GM12891 (cell line): ENCODE measurements at regions not wholly inside any gene's neighbourhood (a gene's known extent, or its start where the extent isn't known, plus 50 kb on each side); places are given as distances from the start of the nearest gene placed in this dataset.

Source experiments
- PAX5 ChIP-seq: IDR thresholded peaks from 2 replicates; pipeline ENCODE4 v1.6.1; 2011; ENCODE audit warnings: low read length, moderate library complexity, mild to moderate bottlenecking; ENCODE audit not compliant: insufficient read depth, severe bottlenecking
- POLR2A ChIP-seq: IDR thresholded peaks from 2 replicates; pipeline ENCODE4 v1.6.1; 2011; ENCODE audit warnings: low read depth, low read length, control low read depth
- POLR2AphosphoS5 ChIP-seq: IDR thresholded peaks from 2 replicates; pipeline ENCODE4 v1.6.1; 2011; ENCODE audit warnings: low read depth, low read length, control low read depth
- POU2F2 ChIP-seq: IDR thresholded peaks from 2 replicates; pipeline ENCODE4 v1.6.1; 2011; ENCODE audit warnings: low read depth, mild to moderate bottlenecking, control low read depth, low read length, moderate library complexity
- SPI1 ChIP-seq: IDR thresholded peaks from 2 replicates; pipeline ENCODE4 v1.6.1; 2011; ENCODE audit warnings: low read depth, low read length, control low read depth
- TAF1 ChIP-seq: IDR thresholded peaks from 2 replicates; pipeline ENCODE4 v1.6.1; 2011; ENCODE audit warnings: low read depth, low read length, control low read depth

DNA sequence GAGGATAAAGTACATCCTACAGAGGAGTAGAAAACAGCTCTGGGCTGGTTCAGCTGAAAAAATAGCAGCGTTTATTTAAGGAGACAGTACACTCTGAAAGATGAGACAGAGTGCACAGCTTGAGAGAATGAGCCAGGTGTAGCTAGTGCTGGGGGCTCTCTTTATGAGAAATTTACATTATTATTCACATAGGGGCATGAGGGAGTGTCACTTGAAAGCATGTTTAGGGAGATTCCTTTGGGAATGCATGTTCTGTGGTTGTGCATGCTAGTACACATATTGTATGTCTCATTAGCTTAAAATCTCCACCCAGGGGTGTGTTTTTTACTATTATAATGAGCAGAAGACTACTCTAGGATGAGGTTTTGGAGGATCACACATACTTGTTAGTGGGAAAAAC lies 1224.4 kb downstream of the REEP3 start:
- TF ChIP-seq POLR2A, result no peak
- TF ChIP-seq TAF1, result no peak
- TF ChIP-seq POLR2AphosphoS5, result no peak
- no peak for TF ChIP-seq SPI1
- no peak for TF ChIP-seq PAX5
- TF ChIP-seq POU2F2, result no peak
